Mesodermal cell (in vitro differentiated cells): ENCODE measurements at regions not wholly inside any gene's neighbourhood (a gene's known extent, or its start where the extent isn't known, plus 50 kb on each side); places are given as distances from the start of the nearest gene placed in this dataset.

Source experiments
- H3K27ac ChIP-seq: 2 replicates; pipeline ENCODE4 v1.7.0; 2013; ENCODE audit warnings: mild to moderate bottlenecking, low read depth, low read length, moderate library complexity; ENCODE audit not compliant: severe bottlenecking
- H3K36me3 ChIP-seq: 2 replicates; pipeline ENCODE4 v1.7.1; 2013; ENCODE audit warnings: mild to moderate bottlenecking, low read length, moderate library complexity; ENCODE audit not compliant: control insufficient read depth, insufficient read depth
- H3K4me1 ChIP-seq: one replicate; pipeline ENCODE4 v1.7.1; 2013; ENCODE audit warnings: mild to moderate bottlenecking, low read length; ENCODE audit not compliant: insufficient read depth, control insufficient read depth, poor library complexity, severe bottlenecking
- H3K4me3 ChIP-seq: 2 replicates; pipeline ENCODE4 v1.7.0; 2013; ENCODE audit warnings: low read length, control low read depth, mild to moderate bottlenecking; ENCODE audit not compliant: insufficient read depth, poor library complexity, severe bottlenecking; ENCODE audit errors: extremely low read depth
- H3K9me3 ChIP-seq: 2 replicates; pipeline ENCODE4 v1.7.1; 2013; ENCODE audit warnings: mild to moderate bottlenecking, low read length, moderate library complexity; ENCODE audit not compliant: control insufficient read depth
- WGBS, 2 experiments: methylation state at CpG; one replicate each; pipeline ENCODE4 v1.1.5; 2013; ENCODE audit warnings: missing lambda C conversion rate in 2 of 2; ENCODE audit not compliant: insufficient coverage in 2 of 2; 5-methylcytosine and 5-hydroxymethylcytosine counted together

GRCh38 chr17:5899496-5900195, 170.5 kb upstream of the WSCD1 start:
- peaks cover 7% of the 10 kb centered on the region for H3K9me3 ChIP-seq
- no peaks in the 10 kb centered on the region for H3K36me3 ChIP-seq
- H3K4me1 ChIP-seq: peaks cover 4% of the 10 kb centered on the region
- 90 to 93% methylated on average over 10 to 11 of the region's 12 CpGs for WGBS, 2 experiments
- no peak overlapping the region for H3K4me3 ChIP-seq
- H3K27ac ChIP-seq: no peak overlapping the region

DNA sequence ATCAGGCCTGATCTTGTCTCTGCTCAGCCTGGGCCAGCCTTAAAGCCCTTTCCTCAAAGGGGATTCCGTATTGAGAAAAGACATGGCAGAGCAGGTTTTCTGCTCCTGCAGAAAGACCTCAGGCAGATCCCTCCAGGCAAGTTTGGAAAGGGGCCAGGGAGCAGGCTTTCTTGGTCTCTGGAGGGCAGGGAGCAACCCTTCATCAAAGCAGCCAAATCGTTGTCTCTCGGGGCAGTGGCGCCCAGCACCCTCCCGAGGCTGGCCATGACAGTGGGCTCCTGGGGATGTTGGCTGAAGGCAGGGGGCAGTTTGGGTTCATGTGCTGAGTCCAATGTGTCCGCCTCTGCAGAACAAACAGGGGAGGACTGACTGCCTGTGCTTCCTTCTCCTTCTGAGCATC, 168.4 kb upstream of the WSCD1 start:
- Histone ChIP-seq H3K4me3 (no peak overlapping the region), H3K4me1 (peaks cover 4% of the 10 kb centered on the region), H3K36me3 (no peaks in the 10 kb centered on the region), H3K27ac (no peak overlapping the region), H3K9me3 (peaks cover 10% of the 10 kb centered on the region)
- 86 to 90% methylated on average over 4 to 5 of the region's 6 CpGs for WGBS, 2 experiments

DNA sequence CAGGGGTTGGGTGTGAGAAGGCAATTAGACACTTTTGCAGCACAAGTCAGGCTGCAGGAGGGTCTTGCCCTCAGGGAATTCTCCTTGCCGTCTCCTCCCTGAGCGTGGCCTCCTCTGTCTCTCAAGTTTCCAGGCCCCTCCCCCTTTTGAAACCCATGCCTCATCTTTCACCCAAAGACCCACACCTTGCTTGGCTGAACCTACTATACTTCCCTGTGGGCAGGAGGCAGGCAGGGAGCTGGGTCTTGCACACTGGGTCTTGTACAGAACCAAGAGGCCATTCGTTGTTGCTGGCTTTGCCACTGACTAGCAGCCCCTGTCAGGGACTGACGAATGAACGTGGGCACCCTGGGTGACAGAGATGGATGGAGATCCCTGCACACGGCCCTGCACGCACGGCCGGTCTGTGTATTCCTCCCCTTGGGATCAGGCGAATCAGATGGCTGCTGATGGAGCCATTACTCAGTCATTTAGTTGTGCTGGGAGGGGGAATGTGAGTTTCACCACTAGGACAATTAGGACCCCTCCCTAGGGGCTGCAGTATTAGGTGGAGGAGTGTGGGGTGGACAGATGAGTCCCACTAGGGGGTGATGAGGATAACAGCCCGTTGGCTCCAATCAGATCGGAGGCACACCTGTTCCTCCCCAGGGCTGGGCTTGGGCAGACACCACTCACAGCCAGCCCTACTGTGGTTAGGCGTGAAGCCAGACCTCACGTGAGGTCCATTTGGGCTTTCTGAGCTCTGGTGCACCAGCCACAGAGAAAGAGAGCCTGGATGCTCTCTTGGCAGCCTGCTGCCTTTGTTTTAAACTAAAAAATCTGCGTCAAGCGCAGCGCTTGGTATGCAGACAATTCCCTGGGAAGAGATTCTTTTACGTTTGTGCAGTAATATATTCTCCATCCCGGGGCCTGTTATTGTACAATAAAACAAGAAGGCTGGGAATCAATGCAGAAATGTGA, 167.7 kb upstream of the WSCD1 start:
- Histone ChIP-seq H3K4me1 (peaks cover 4% of the 10 kb centered on the region), H3K27ac (no peak overlapping the region), H3K9me3 (peaks cover 10% of the 10 kb centered on the region), H3K36me3 (no peaks in the 10 kb centered on the region), H3K4me3 (no peak overlapping the region)
- 80 to 87% methylated on average over 12 to 17 of the region's 19 CpGs for WGBS, 2 experiments

- H3K27ac ChIP-seq: no peak overlapping the region
- H3K4me1 ChIP-seq: no peaks in the 10 kb centered on the region
- no peaks in the 10 kb centered on the region for H3K36me3 ChIP-seq
- 56 to 79% methylated on average over 1 of the region's 1 CpG for WGBS, 2 experiments
- H3K9me3 ChIP-seq: no peaks in the 10 kb centered on the region
- no peak overlapping the region for H3K4me3 ChIP-seq
These were observed 158.3 kb upstream of the WSCD1 start for GRCh38 chr17:5911919-5912318.

- WGBS, 2 experiments: 61 to 79% methylated on average over 3 to 5 of the region's 7 CpGs
- Histone ChIP-seq H3K4me1 (no peaks in the 10 kb centered on the region), H3K9me3 (no peaks in the 10 kb centered on the region), H3K4me3 (no peak overlapping the region), H3K36me3 (no peaks in the 10 kb centered on the region), H3K27ac (no peak overlapping the region)
These were observed 157.1 kb upstream of the WSCD1 start for GRCh38 chr17:5913032-5913531.

DNA sequence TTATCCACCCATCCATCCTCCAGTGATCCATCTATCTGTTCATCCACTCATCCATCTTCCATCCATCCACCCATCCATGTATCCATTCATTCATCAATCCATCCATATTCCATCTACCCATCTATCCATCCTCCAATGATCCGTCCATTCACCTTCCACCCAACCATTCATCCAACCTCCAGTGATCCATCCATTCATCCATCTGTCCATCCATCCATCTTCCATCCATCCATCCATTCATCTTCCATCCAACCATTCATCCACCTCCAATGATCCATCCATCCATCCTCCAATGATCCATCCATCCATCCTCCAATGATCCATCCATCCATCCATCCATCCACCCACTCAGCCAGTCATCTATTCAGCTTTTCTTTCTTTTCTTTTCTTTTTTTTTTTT, 156.5 kb upstream of the WSCD1 start:
- Histone ChIP-seq H3K9me3 (no peaks in the 10 kb centered on the region), H3K4me1 (no peaks in the 10 kb centered on the region), H3K36me3 (no peaks in the 10 kb centered on the region), H3K27ac (no peak overlapping the region), H3K4me3 (no peak overlapping the region)
- WGBS, 2 experiments: 71 to 94% methylated on average over 1 of the region's 1 CpG

- no peaks in the 10 kb centered on the region for H3K4me1 ChIP-seq
- no peaks in the 10 kb centered on the region for H3K36me3 ChIP-seq
- H3K4me3 ChIP-seq: no peak overlapping the region
- 94 to 100% methylated on average over 1 to 2 of the region's 2 CpGs for WGBS, 2 experiments
- H3K27ac ChIP-seq: no peak overlapping the region
- no peaks in the 10 kb centered on the region for H3K9me3 ChIP-seq
These were observed 154.8 kb upstream of the WSCD1 start for GRCh38 chr17:5915337-5915736.

DNA sequence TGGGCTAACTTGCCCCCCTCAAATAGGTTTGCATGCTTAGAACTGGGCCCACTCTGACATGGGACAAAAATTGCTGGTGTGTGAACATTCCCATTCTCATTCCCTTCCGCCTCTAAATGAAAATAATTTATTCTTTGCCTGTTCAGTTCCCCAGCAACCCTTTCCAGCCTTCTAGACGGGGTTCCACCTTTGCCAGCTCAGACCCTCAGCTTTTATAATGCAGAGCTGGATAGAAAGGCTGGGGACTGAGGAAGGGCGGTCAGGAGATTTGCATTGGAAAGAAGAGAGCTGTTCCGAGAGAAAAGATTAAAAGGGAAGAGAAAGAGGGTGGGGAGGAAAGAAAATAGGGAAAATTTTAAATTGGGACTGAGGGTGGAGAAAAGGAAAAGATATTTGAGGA, 151.1 kb upstream of the WSCD1 start:
- no peaks in the 10 kb centered on the region for H3K4me1 ChIP-seq
- no peaks in the 10 kb centered on the region for H3K9me3 ChIP-seq
- H3K4me3 ChIP-seq: no peak overlapping the region
- WGBS, 2 experiments: 49 to 56% methylated on average over 2 to 3 of the region's 4 CpGs
- H3K36me3 ChIP-seq: no peaks in the 10 kb centered on the region
- no peak overlapping the region for H3K27ac ChIP-seq

DNA sequence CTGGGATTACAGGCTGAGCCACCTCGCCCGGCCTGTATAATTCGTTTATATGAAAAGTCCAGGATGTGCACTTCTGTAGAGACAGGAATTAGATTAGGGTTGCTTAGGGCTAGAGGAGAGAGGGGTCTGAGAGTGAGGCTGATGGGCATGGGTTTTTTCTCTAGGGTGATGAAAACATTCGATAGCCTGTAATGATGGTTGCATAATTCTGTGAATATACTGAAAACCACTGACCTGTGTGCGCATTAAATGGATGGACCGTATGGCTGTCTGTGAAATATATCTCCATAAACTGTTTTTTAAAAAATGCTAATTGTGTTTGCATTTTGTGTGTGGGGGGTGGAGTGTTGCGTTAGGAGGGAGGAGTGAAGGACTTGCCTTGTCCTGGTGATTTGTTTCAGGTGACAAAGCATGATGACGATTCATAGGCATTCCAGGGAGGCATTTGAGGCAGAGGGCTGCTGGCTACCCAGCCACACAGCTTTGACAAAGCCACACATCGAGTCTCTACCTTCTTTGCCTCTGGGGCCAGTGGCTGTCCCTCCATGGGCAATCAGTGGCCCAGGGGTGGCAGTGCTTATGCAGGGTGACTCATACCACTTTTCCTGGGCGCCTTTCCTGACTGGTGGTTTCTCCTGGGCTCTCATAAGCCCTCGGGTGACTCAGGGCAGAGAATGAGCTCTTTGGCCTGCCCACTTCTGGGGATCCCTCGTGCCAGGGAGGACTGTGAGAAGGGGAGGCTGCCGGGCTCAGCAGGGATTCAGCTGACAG, 148.5 kb upstream of the WSCD1 start:
- Histone ChIP-seq H3K9me3 (no peaks in the 10 kb centered on the region), H3K27ac (no peak overlapping the region), H3K4me1 (no peaks in the 10 kb centered on the region), H3K36me3 (no peaks in the 10 kb centered on the region), H3K4me3 (no peak overlapping the region)
- 71 to 75% methylated on average over 10 to 11 of the region's 13 CpGs for WGBS, 2 experiments

DNA sequence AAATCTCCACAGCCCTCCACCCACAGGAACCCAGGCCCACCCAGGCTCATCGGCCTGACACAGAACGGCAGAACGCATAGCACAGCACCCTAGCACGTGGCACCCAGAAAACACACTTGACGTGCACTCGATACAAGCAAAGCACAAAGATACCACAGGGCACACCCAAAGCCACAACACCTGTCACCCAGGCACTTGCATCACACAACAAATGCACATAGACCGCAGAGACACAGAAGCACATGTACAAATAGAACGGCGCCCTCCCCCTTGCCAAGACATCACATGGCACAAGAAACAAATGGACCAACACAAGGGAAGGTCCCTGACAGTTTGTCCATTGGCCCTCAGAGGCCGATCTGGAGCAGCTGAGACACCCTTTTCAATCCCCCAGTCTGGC, 147.7 kb upstream of the WSCD1 start:
- Histone ChIP-seq H3K27ac (no peak overlapping the region), H3K9me3 (no peaks in the 10 kb centered on the region), H3K36me3 (no peaks in the 10 kb centered on the region), H3K4me1 (no peaks in the 10 kb centered on the region), H3K4me3 (no peak overlapping the region)
- 87 to 88% methylated on average over 10 of the region's 10 CpGs for WGBS, 2 experiments
